ENCODE measurements at regions not wholly inside any gene's neighbourhood (a gene's known extent, or its start where the extent isn't known, plus 50 kb on each side); places are given as distances from the start of the nearest gene placed in this dataset.

- TF ChIP-seq JUND (IDR thresholded peaks at IDR 0.05; ENCODE audit: low read depth, low read length) (no peak), CTCF (IDR thresholded peaks at IDR 0.05 in 2 of 3, conservative IDR thresholded peaks at IDR 0.05 in 1 of 3; ENCODE audit: control insufficient read depth in 2 of 3, extremely low read depth in 1 of 3, insufficient read depth in 1 of 3, low read depth in 3 of 3, low read length in 3 of 3) (peak; percentile 12 to 57 (median 18); a peak in 3 of 6 replicates), TCF7 (IDR thresholded peaks at IDR 0.05; ENCODE audit: borderline replicate concordance) (no peak), ZNF24 (IDR thresholded peaks at IDR 0.05) (0 out of 2 replicates have a peak, but pooled peaks have one; percentile 13), EP300 (IDR thresholded peaks at IDR 0.05; ENCODE audit: borderline replicate concordance in 1 of 2, control insufficient read depth in 1 of 2, low read depth in 2 of 2, low read length in 2 of 2) (peak in 1 of 2 experiments; percentile 8; a peak in 1 of 4 replicates), BHLHE40 (IDR thresholded peaks at IDR 0.05; ENCODE audit: borderline replicate concordance in 1 of 2, low read depth in 2 of 2, low read length in 1 of 2) (no peak; a peak in 1 of 4 replicates), BACH1 (IDR thresholded peaks at IDR 0.05; ENCODE audit: borderline replicate concordance) (no peak), TAF1 (IDR thresholded peaks at IDR 0.05; ENCODE audit: borderline replicate concordance, low read depth, low read length) (no peak), POLR2A (IDR thresholded peaks at IDR 0.05; ENCODE audit: low read depth, low read length) (no peak), POLR2AphosphoS5 (IDR thresholded peaks at IDR 0.05; ENCODE audit: low read length) (no peak), ZZZ3 (IDR thresholded peaks at IDR 0.05; ENCODE audit: control insufficient read depth, insufficient read length, low read depth) (no peak), ATF3 (IDR thresholded peaks at IDR 0.05; ENCODE audit: borderline replicate concordance, extremely low read depth, low read depth, low read length) (no peak), FOXM1 (IDR thresholded peaks at IDR 0.05; ENCODE audit: low read depth, low read length) (no peak)
These were observed 182.7 kb upstream of the TMPO start for GRCh38 chr12:98332642-98333041.
